HG03457 (cell line): ENCODE measurements at regions not wholly inside any gene's neighbourhood (a gene's known extent, or its start where the extent isn't known, plus 50 kb on each side); places are given as distances from the start of the nearest gene placed in this dataset.
"Not testable (repeated sequence)": the region's sequence is repeated elsewhere in the genome, so short reads cannot be mapped to it uniquely, and the experiment has no call there.

ENCODE experiments used
- ATAC-seq: cut with Tn5 transposase; IDR thresholded peaks from one replicate; pipeline ENCODE4 v1.9.1; 2021; ENCODE audit warnings: moderate number of reproducible peaks; ENCODE audit not compliant: unreplicated experiment

GRCh38 chr18:66013969-66014368 is 263.2 kb downstream of the CDH7 start:
- ATAC-seq: no peak

- ATAC-seq: no peak
These were observed 261.1 kb downstream of the CDH7 start for GRCh38 chr18:66011916-66012315.

GRCh38 chr18:66005831-66006588 is 255.2 kb downstream of the CDH7 start:
- no peak for ATAC-seq

- ATAC-seq: not testable (repeated sequence)
These were observed 248.3 kb downstream of the CDH7 start for GRCh38 chr18:65998971-65999700.

- no peak for ATAC-seq
These were observed 244.4 kb downstream of the CDH7 start for GRCh38 chr18:65995206-65995605.

GRCh38 chr18:65994302-65994701 is 243.5 kb downstream of the CDH7 start:
- ATAC-seq: no peak

- no peak for ATAC-seq
These were observed 240.3 kb downstream of the CDH7 start for GRCh38 chr18:65990944-65991708.

GRCh38 chr18:65990174-65990690 is 239.4 kb downstream of the CDH7 start:
- ATAC-seq: no peak

GRCh38 chr18:65988972-65989371 is 238.2 kb downstream of the CDH7 start:
- no peak for ATAC-seq

GRCh38 chr18:65988386-65988785 is 237.6 kb downstream of the CDH7 start:
- ATAC-seq: no peak

- ATAC-seq: no peak
These were observed 232.9 kb downstream of the CDH7 start for GRCh38 chr18:65983750-65984149.

GRCh38 chr18:65975536-65975935 is 224.7 kb downstream of the CDH7 start:
- no peak for ATAC-seq

- ATAC-seq: no peak
These were observed 223.9 kb downstream of the CDH7 start for GRCh38 chr18:65974758-65975157.

GRCh38 chr18:65968239-65969004 is 217.6 kb downstream of the CDH7 start:
- ATAC-seq: no peak

- ATAC-seq: no peak
These were observed 204.9 kb downstream of the CDH7 start for GRCh38 chr18:65955747-65956146.

- ATAC-seq: no peak
These were observed 203.6 kb downstream of the CDH7 start for GRCh38 chr18:65954372-65954771.

GRCh38 chr18:65946777-65947176 is 196.0 kb downstream of the CDH7 start:
- ATAC-seq: no peak

- ATAC-seq: no peak
These were observed 192.5 kb downstream of the CDH7 start for GRCh38 chr18:65943268-65943667.

GRCh38 chr18:65942854-65943253 is 192.0 kb downstream of the CDH7 start:
- ATAC-seq: no peak

- ATAC-seq: no peak
These were observed 191.3 kb downstream of the CDH7 start for GRCh38 chr18:65942104-65942503.

GRCh38 chr18:65941482-65941881 is 190.7 kb downstream of the CDH7 start:
- no peak for ATAC-seq
